GM23248 (cell line): ENCODE measurements at regions not wholly inside any gene's neighbourhood (a gene's known extent, or its start where the extent isn't known, plus 50 kb on each side); places are given as distances from the start of the nearest gene placed in this dataset.

ENCODE experiments used
- EZH2 ChIP-seq: fragments of 200-600 bp; sonication (generic); IDR thresholded peaks from 2 replicates; pipeline ENCODE4 v1.6.1; 2018; ENCODE audit warnings: antibody characterized with exemption, mild to moderate bottlenecking; ENCODE audit not compliant: insufficient read depth, poor library complexity, severe bottlenecking
- EZH2phosphoT487 ChIP-seq: fragments of 200-600 bp; sonication (generic); IDR thresholded peaks from 2 replicates; pipeline ENCODE4 v1.6.1; 2018; ENCODE audit warnings: antibody characterized with exemption, moderate library complexity, mild to moderate bottlenecking, low read depth; ENCODE audit not compliant: insufficient read depth

GRCh38 chr14:38121320-38122020, 86.2 kb upstream of the SSTR1 start:
- TF ChIP-seq EZH2 (no peak), EZH2phosphoT487 (no peak)
